K562 (cell line): ENCODE measurements at regions not wholly inside any gene's neighbourhood (a gene's known extent, or its start where the extent isn't known, plus 50 kb on each side); places are given as distances from the start of the nearest gene placed in this dataset.

Experiments
- ATAC-seq: fragments of 200-7000 bp; cut with Tn5 transposase; 3 replicates; pipeline ENCODE4 v1.9.1; 2020; ENCODE audit warnings: moderate library complexity
- BruUV-seq: library from RNA; stranded (reverse); fragments of 400-500 nt; replicated peaks from 2 replicates; lab custom pipeline; 2021; lab: Mats Ljungman, UMichigan
- CTCF ChIA-PET: fragments of 300-600 bp; formaldehyde crosslinking; extraction: SDS; loops from one replicate; lab custom pipeline; 2021; ENCODE audit warnings: low intra/inter-chr PET ratio; lab: Yijun Ruan, JAX
- POLR2A ChIA-PET: fragments of 300-600, 350-650 bp; sonication (Branson Sonifier 250); formaldehyde crosslinking; extraction: SDS; loops from one replicate; lab custom pipeline; 2021; ENCODE audit warnings: antibody characterized with exemption, inconsistent platforms; lab: Yijun Ruan, JAX
- DNase-seq, 4 experiments: peaks; one replicate each; pipeline versions ENCODE4 v3.0.0 to v3.0.0-alpha.2; 2011 to 2018; ENCODE audit warnings: low spot score in 3 of 4, mixed read lengths in 3 of 4; ENCODE audit errors: extremely low read depth in 1 of 4
- FAIRE-seq: peaks from 2 replicates; lab custom pipeline; 2011; peaks lifted over from hg19 to GRCh38; lab: Jason Lieb, UNC
- H2AFZ ChIP-seq: 2 replicates; pipeline ENCODE4 v1.6.0; 2011; ENCODE audit warnings: low read depth, low read length, control low read depth, inconsistent platforms
- H3K27ac ChIP-seq: fragments of 200-600 bp; 3 replicates; pipeline ENCODE4 v1.8.0; 2011; ENCODE audit warnings: low read depth, mild to moderate bottlenecking, control low read depth, inconsistent platforms, low read length, moderate library complexity, mixed read lengths; ENCODE audit errors: extremely low read depth
- H3K27me3 ChIP-seq, 2 experiments: fragments of 300-600 bp in 1 of 2; 2 replicates in 1 of 2; 3 replicates in 1 of 2; pipeline versions ENCODE4 v1.6.0 to v1.8.0; 2011; ENCODE audit warnings: inconsistent platforms in 2 of 2, low read length in 2 of 2, mild to moderate bottlenecking in 1 of 2, mixed read lengths in 1 of 2, moderate library complexity in 1 of 2; ENCODE audit not compliant: control insufficient read depth in 2 of 2, insufficient read depth in 2 of 2
- H3K36me3 ChIP-seq: fragments of 300-600 bp; 3 replicates; pipeline ENCODE4 v1.8.0; 2011; ENCODE audit warnings: mild to moderate bottlenecking, low read length, inconsistent platforms; ENCODE audit not compliant: control insufficient read depth, insufficient read depth
- H3K4me1 ChIP-seq, 2 experiments: fragments of 200-600 bp in 1 of 2; replicated peaks in 1 of 2; 2 replicates in 1 of 2; 3 replicates in 1 of 2; pipeline versions ENCODE4 v1.5.1 to v1.8.0; 2011; ENCODE audit warnings: inconsistent platforms in 2 of 2, low read length in 2 of 2, mild to moderate bottlenecking in 1 of 2, mixed read lengths in 1 of 2, moderate library complexity in 1 of 2; ENCODE audit not compliant: control insufficient read depth in 2 of 2, insufficient read depth in 2 of 2
- H3K4me2 ChIP-seq: 2 replicates; pipeline ENCODE4 v1.6.1; 2011; ENCODE audit warnings: low read length, control low read depth, inconsistent platforms, mixed read lengths; ENCODE audit not compliant: insufficient read depth
- H3K4me3 ChIP-seq: fragments of 200-600 bp; sonication (generic), shearing (Covaris generic); 2 replicates; pipeline ENCODE4 v1.5.1; 2016; ENCODE audit warnings: control low read depth, inconsistent platforms
- H3K79me2 ChIP-seq: fragments of 200-600 bp; 3 replicates; pipeline ENCODE4 v1.8.0; 2011; ENCODE audit warnings: low read length, inconsistent platforms; ENCODE audit not compliant: control insufficient read depth, insufficient read depth
- H3K9ac ChIP-seq, 2 experiments: 2 replicates each; pipeline versions ENCODE4 v1.6.0 to v1.6.1; 2011; ENCODE audit warnings: low read depth in 2 of 2, low read length in 2 of 2, control low read depth in 1 of 2, inconsistent platforms in 1 of 2, mild to moderate bottlenecking in 1 of 2, mixed read lengths in 1 of 2; ENCODE audit not compliant: insufficient read depth in 1 of 2
- H3K9me1 ChIP-seq: one replicate; pipeline ENCODE4 v1.6.0; 2011; ENCODE audit warnings: inconsistent platforms, mild to moderate bottlenecking, low read length, moderate library complexity; ENCODE audit not compliant: control insufficient read depth, insufficient read depth
- H3K9me3 ChIP-seq: replicated peaks from 2 replicates; pipeline ENCODE4 v1.5.1; 2011; ENCODE audit warnings: low read depth, low read length, inconsistent platforms; ENCODE audit not compliant: control insufficient read depth, insufficient read depth
- H4K20me1 ChIP-seq: replicated peaks from 2 replicates; pipeline ENCODE4 v1.6.1; 2011; ENCODE audit warnings: low read length, inconsistent platforms, mixed read lengths; ENCODE audit not compliant: control insufficient read depth, insufficient read depth
- FOXA3 ChIP-seq, 2 experiments: fragments of 450-650 bp in 1 of 2; sonication (generic) in 1 of 2; formaldehyde crosslinking; IDR thresholded peaks in 1 of 2; conservative IDR thresholded peaks in 1 of 2; 2 replicates each; pipeline versions ENCODE4 v1.4.0 to v1.8.0; 2020 to 2022; ENCODE audit warnings: mild to moderate bottlenecking in 2 of 2, missing genetic modification reagents in 1 of 2
- GTF2A2 ChIP-seq: IDR thresholded peaks from 2 replicates; pipeline ENCODE4 v1.6.1; 2016; ENCODE audit warnings: mild to moderate bottlenecking, missing genetic modification characterization, missing compliant biosample characterization
- KLF13 ChIP-seq: fragments of 450-650 bp; IDR thresholded peaks from 2 replicates; pipeline ENCODE4 v1.6.1; 2016; ENCODE audit warnings: missing genetic modification characterization, low read depth, mild to moderate bottlenecking, missing compliant biosample characterization, moderate library complexity, borderline replicate concordance
- MED1 ChIP-seq: sonication (generic); formaldehyde crosslinking; IDR thresholded peaks from 2 replicates; pipeline ENCODE4 v1.8.1; 2023; ENCODE audit warnings: missing genetic modification reagents, borderline replicate concordance
- NR3C1 ChIP-seq: sonication (generic); formaldehyde crosslinking; IDR thresholded peaks from 2 replicates; pipeline ENCODE4 v1.8.1; 2022; ENCODE audit warnings: missing genetic modification reagents
- PHTF2 ChIP-seq: fragments of 250-450 bp; sonication (Bioruptor Pico); IDR thresholded peaks from 2 replicates; pipeline ENCODE4 v1.5.0; 2021; ENCODE audit warnings: mild to moderate bottlenecking
- POLR2G ChIP-seq: fragments of 200-400 bp; formaldehyde crosslinking; IDR thresholded peaks from 2 replicates; pipeline ENCODE4 v1.6.1; 2017; ENCODE audit warnings: low read depth, mild to moderate bottlenecking, antibody characterized with exemption, low read length, moderate library complexity
- PTBP1 ChIP-seq: fragments of 200-400 bp; formaldehyde crosslinking; IDR thresholded peaks from 2 replicates; pipeline ENCODE4 v1.6.1; 2017; ENCODE audit warnings: low read depth, low read length
- ZFP1 ChIP-seq: fragments of 450-650 bp; formaldehyde crosslinking; IDR thresholded peaks from 2 replicates; pipeline ENCODE4 v1.4.0; 2020; ENCODE audit warnings: mild to moderate bottlenecking, mixed read lengths
- ZNF384 ChIP-seq: IDR thresholded peaks from 2 replicates; pipeline ENCODE4 v1.6.1; 2012; ENCODE audit warnings: low read depth, low read length, improper control_type of control experiment
- ZNF561 ChIP-seq: fragments of 450-650 bp; formaldehyde crosslinking; conservative IDR thresholded peaks from 2 replicates; pipeline ENCODE4 v1.4.0; 2020; ENCODE audit warnings: mild to moderate bottlenecking, moderate library complexity
- ZNF76 ChIP-seq: fragments of 250-450 bp; sonication (Bioruptor Pico); IDR thresholded peaks from 2 replicates; pipeline ENCODE4 v1.4.0; 2020; ENCODE audit warnings: mild to moderate bottlenecking, moderate library complexity, borderline replicate concordance
- WGBS: fragments of 100-300 bp; shearing (Covaris generic); methylation state at CpG from one replicate; pipeline ENCODE4 v1.1.6; 2016; ENCODE audit warnings: low coverage, mixed read lengths; ENCODE audit not compliant: insufficient coverage; ENCODE audit errors: missing lambda C conversion rate; 5-methylcytosine and 5-hydroxymethylcytosine counted together
- in situ Hi-C: fragments of 300-500 bp; cut with MboI; formaldehyde crosslinking; loops from 4 replicates; pipeline ENCODE4 v1.15.0; 2018; ENCODE audit warnings: inconsistent platforms, mixed read lengths
- intact Hi-C: fragments of 100-400 bp; cut with micrococcal nuclease; formaldehyde crosslinking; loops from 2 replicates; pipeline ENCODE4 v1.14.2; 2022
- TF ChIP-seq, protein P1 (sequence below): sonication (generic); formaldehyde crosslinking; IDR thresholded peaks from 2 replicates; pipeline ENCODE4 v1.8.1; 2023; ENCODE audit warnings: mild to moderate bottlenecking, missing genetic modification reagents
- TF ChIP-seq, protein P2 (sequence below): fragments of 450-650 bp; formaldehyde crosslinking; IDR thresholded peaks from 2 replicates; pipeline ENCODE4 v1.4.0; 2022; ENCODE audit warnings: missing genetic modification characterization
- TF ChIP-seq, protein P3 (sequence below): fragments of 250-450 bp; sonication (Bioruptor Pico); IDR thresholded peaks from 2 replicates; pipeline ENCODE4 v1.4.0; 2020; ENCODE audit warnings: borderline replicate concordance
- TF ChIP-seq, protein P4 (sequence below): IDR thresholded peaks from 2 replicates; pipeline ENCODE4 v1.6.1; 2014; ENCODE audit warnings: antibody characterized with exemption

GRCh38 chr13:54004026-54004699, 975.5 kb downstream of the OLFM4 start:
- in situ Hi-C loops (no loop called here), intact Hi-C loops (no loop called here)
- no peak overlapping the region for H3K27ac ChIP-seq
- H3K9me3 ChIP-seq = no peaks in the 10 kb centered on the region
- no peak for FAIRE-seq
- no peak overlapping the region for H3K9ac ChIP-seq
- no peak overlapping the region for H2AFZ ChIP-seq
- POLR2A ChIA-PET = no interaction called here
- no TSS peak for BruUV-seq
- H3K4me1 ChIP-seq = no peaks in the 10 kb centered on the region
- ATAC-seq = no peak
- DNase-seq = no peak
- H3K27me3 ChIP-seq = no peaks in the 10 kb centered on the region
- no peak overlapping the region for H3K4me2 ChIP-seq
- WGBS = 0% methylated on average over 3 of the region's 5 CpGs
- H3K79me2 ChIP-seq = no peaks in the 10 kb centered on the region
- H3K9me1 ChIP-seq = no peaks in the 10 kb centered on the region
- CTCF ChIA-PET = no interaction called here
- no peaks in the 10 kb centered on the region for H4K20me1 ChIP-seq
- H3K4me3 ChIP-seq = no peak overlapping the region
- H3K36me3 ChIP-seq = no peaks in the 10 kb centered on the region
- TF ChIP-seq PHTF2 (CRISPR knock-in tag) = no peak
- no peak for TF ChIP-seq ZNF561
- TF ChIP-seq, protein P1, sequence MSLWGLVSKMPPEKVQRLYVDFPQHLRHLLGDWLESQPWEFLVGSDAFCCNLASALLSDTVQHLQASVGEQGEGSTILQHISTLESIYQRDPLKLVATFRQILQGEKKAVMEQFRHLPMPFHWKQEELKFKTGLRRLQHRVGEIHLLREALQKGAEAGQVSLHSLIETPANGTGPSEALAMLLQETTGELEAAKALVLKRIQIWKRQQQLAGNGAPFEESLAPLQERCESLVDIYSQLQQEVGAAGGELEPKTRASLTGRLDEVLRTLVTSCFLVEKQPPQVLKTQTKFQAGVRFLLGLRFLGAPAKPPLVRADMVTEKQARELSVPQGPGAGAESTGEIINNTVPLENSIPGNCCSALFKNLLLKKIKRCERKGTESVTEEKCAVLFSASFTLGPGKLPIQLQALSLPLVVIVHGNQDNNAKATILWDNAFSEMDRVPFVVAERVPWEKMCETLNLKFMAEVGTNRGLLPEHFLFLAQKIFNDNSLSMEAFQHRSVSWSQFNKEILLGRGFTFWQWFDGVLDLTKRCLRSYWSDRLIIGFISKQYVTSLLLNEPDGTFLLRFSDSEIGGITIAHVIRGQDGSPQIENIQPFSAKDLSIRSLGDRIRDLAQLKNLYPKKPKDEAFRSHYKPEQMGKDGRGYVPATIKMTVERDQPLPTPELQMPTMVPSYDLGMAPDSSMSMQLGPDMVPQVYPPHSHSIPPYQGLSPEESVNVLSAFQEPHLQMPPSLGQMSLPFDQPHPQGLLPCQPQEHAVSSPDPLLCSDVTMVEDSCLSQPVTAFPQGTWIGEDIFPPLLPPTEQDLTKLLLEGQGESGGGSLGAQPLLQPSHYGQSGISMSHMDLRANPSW = no peak
- TF ChIP-seq NR3C1 (CRISPR knock-in tag) = no peak
- no peak for TF ChIP-seq GTF2A2 (tag)
- no peak for TF ChIP-seq ZNF384
- TF ChIP-seq, protein P2, sequence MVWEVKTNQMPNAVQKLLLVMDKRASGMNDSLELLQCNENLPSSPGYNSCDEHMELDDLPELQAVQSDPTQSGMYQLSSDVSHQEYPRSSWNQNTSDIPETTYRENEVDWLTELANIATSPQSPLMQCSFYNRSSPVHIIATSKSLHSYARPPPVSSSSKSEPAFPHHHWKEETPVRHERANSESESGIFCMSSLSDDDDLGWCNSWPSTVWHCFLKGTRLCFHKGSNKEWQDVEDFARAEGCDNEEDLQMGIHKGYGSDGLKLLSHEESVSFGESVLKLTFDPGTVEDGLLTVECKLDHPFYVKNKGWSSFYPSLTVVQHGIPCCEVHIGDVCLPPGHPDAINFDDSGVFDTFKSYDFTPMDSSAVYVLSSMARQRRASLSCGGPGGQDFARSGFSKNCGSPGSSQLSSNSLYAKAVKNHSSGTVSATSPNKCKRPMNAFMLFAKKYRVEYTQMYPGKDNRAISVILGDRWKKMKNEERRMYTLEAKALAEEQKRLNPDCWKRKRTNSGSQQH = no peak
- TF ChIP-seq, protein P3, sequence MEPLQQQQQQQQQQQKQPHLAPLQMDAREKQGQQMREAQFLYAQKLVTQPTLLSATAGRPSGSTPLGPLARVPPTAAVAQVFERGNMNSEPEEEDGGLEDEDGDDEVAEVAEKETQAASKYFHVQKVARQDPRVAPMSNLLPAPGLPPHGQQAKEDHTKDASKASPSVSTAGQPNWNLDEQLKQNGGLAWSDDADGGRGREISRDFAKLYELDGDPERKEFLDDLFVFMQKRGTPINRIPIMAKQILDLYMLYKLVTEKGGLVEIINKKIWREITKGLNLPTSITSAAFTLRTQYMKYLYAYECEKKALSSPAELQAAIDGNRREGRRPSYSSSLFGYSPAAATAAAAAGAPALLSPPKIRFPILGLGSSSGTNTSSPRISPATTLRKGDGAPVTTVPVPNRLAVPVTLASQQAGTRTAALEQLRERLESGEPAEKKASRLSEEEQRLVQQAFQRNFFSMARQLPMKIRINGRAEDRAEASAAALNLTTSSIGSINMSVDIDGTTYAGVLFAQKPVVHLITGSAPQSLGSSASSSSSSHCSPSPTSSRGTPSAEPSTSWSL (CRISPR knock-in tag) = no peak
- TF ChIP-seq, protein P4, sequence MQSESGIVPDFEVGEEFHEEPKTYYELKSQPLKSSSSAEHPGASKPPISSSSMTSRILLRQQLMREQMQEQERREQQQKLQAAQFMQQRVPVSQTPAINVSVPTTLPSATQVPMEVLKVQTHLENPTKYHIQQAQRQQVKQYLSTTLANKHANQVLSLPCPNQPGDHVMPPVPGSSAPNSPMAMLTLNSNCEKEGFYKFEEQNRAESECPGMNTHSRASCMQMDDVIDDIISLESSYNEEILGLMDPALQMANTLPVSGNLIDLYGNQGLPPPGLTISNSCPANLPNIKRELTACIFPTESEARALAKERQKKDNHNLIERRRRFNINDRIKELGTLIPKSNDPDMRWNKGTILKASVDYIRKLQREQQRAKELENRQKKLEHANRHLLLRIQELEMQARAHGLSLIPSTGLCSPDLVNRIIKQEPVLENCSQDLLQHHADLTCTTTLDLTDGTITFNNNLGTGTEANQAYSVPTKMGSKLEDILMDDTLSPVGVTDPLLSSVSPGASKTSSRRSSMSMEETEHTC = no peak
- no peak for TF ChIP-seq POLR2G
- no peak for TF ChIP-seq ZFP1
- TF ChIP-seq PTBP1 = no peak
- no peak for TF ChIP-seq FOXA3 (CRISPR knock-in tag; conservative IDR thresholded peaks at IDR 0.05 in 1 of 2, IDR thresholded peaks at IDR 0.05 in 1 of 2)
- TF ChIP-seq MED1 (CRISPR knock-in tag) = no peak
- TF ChIP-seq ZNF76 (CRISPR knock-in tag) = no peak
- no peak for TF ChIP-seq KLF13 (tag)
